HK-2 (cell line): ENCODE measurements at regions not wholly inside any gene's neighbourhood (a gene's known extent, or its start where the extent isn't known, plus 50 kb on each side); places are given as distances from the start of the nearest gene placed in this dataset.

Experiments
- DNase-seq: peaks from one replicate; pipeline ENCODE4 v3.0.0-alpha.2; 2018; ENCODE audit not compliant: unreplicated experiment

- DNase-seq = no peak
Observed at GRCh38 chr10:62741996-62742395, 62.5 kb upstream of the ADO start.

- no peak for DNase-seq
Observed at GRCh38 chr10:62742536-62743061, 61.9 kb upstream of the ADO start.

DNA sequence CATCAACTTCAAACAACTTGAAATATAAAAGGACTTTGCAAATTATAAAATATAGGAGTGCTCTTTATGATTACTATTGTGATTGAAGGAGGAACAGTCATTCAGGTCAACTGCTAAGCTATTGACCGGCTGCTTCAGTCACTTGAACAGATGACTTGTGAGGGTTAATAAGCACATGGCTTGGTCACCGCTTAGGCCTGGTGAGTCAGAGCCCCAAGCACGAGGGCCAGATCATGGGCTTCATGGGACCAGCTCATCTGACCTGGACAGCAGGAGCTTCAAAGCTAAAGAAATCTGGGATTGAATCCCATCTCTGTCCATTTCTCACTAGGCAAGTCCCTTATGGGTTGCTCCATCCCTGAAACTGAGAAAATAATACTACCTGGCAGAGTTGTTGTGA, 60.4 kb upstream of the ADO start:
- peak; percentile 72 for DNase-seq

GRCh38 chr10:62745581-62745980, 58.9 kb upstream of the ADO start:
- DNase-seq = no peak

GRCh38 chr10:62746951-62747729, 57.4 kb upstream of the ADO start:
- no peak for DNase-seq

DNA sequence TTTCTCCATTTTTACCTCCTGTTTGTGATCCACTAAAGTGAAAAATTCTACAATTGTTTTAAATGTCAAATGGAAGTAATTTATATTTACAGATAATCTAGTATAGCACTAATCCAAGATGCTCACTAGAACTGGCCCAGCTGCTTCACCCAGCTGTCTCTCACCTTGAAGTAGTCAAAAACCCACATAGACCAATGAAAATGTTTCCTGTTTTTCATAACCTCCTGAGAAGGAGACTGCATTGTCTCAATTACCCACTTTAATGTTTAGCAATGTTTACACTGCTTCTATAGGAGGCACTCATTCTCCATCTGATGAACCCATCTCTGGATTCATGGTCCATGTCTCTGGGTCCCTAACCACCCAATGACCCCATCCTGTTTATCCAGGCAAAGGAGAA, 56.1 kb upstream of the ADO start:
- DNase-seq = no peak

DNA sequence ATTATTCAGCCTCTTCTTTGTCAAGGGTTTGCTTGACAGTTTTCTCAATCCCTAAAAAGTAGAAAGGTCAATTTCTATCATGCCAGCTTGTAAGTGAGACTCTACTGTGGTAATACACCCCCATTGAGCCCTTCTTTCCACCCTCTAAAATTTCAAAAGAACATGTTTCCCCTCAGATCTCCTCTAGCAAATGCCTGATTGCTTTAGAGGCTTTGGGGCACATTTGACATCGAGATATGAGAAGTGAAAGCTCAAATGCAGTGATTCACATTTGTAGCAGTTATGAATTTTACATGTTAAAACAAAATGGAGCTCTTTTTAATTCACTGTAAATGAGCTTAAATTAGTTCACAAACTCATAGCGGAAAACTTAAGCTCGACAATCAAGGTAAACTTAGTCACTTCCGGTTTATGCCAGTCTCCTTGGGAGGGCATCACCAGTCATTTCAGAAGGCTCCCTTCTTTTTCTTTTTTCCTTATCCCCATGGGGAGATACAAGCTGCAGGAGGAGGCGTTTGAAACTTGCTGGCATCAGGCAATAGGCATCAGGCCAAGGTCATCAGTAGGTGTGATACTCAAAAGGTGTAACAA, 55.3 kb upstream of the ADO start:
- no peak for DNase-seq
